Erythroblast (primary cell): ENCODE measurements at regions not wholly inside any gene's neighbourhood (a gene's known extent, or its start where the extent isn't known, plus 50 kb on each side); places are given as distances from the start of the nearest gene placed in this dataset.
"Not testable (repeated sequence)": the region's sequence is repeated elsewhere in the genome, so short reads cannot be mapped to it uniquely, and the experiment has no call there.

ENCODE experiments used
- GATA1 ChIP-seq: IDR thresholded peaks from 2 replicates; pipeline ENCODE4 v1.6.1; 2011; ENCODE audit warnings: low read depth, mild to moderate bottlenecking, control low read depth, low read length, moderate library complexity
- POLR2A ChIP-seq: IDR thresholded peaks from 2 replicates; pipeline ENCODE4 v1.6.1; 2011; ENCODE audit warnings: mild to moderate bottlenecking, low read length

- not testable (repeated sequence) for TF ChIP-seq POLR2A, GATA1
Observed at GRCh38 chr20:26006164-26006563, 309.5 kb upstream of the ZNF337 start.
